HepG2 (cell line): ENCODE measurements at regions not wholly inside any gene's neighbourhood (a gene's known extent, or its start where the extent isn't known, plus 50 kb on each side); places are given as distances from the start of the nearest gene placed in this dataset.

Experiments
- ATAC-seq: fragments of 200-7000 bp; cut with Tn5 transposase; 3 replicates; pipeline ENCODE4 v1.9.1; 2020; ENCODE audit warnings: mild to moderate bottlenecking, moderate library complexity
- BruUV-seq: library from RNA; stranded (reverse); fragments of 400-500 nt; replicated peaks from 2 replicates; lab custom pipeline; 2021; lab: Mats Ljungman, UMichigan
- CTCF ChIA-PET: fragments of 300-600 bp; formaldehyde crosslinking; extraction: SDS; loops from one replicate; lab custom pipeline; 2021; ENCODE audit warnings: low total read pairs, inconsistent platforms, low intra/inter-chr PET ratio; lab: Yijun Ruan, JAX
- POLR2A ChIA-PET: fragments of 350-600 bp; sonication (Branson Sonifier 250); formaldehyde crosslinking; loops from one replicate; lab custom pipeline; 2020; ENCODE audit warnings: antibody characterized with exemption, inconsistent platforms; lab: Yijun Ruan, JAX
- DNase-seq: peaks from one replicate; pipeline ENCODE4 v3.0.0-alpha.2; 2015; ENCODE audit warnings: low spot score
- FAIRE-seq: peaks from 3 replicates; lab custom pipeline; 2011; peaks lifted over from hg19 to GRCh38; lab: Jason Lieb, UNC
- H2AFZ ChIP-seq: one replicate; pipeline ENCODE4 v1.6.1; 2011; ENCODE audit warnings: low read length, inconsistent platforms
- H3K27ac ChIP-seq: fragments of 300-600 bp; 3 replicates; pipeline ENCODE4 v1.8.0; 2011; ENCODE audit warnings: mixed run types, mild to moderate bottlenecking, mixed read lengths, low read length, inconsistent platforms; ENCODE audit not compliant: insufficient read depth; ENCODE audit errors: extremely low read length
- H3K27me3 ChIP-seq, 2 experiments: fragments of 200-600 bp in 1 of 2; 2 replicates in 1 of 2; 3 replicates in 1 of 2; pipeline versions ENCODE4 v1.6.0 to v1.8.0; 2011; ENCODE audit warnings: low read length in 2 of 2, mild to moderate bottlenecking in 2 of 2, moderate library complexity in 2 of 2, inconsistent platforms in 1 of 2; ENCODE audit not compliant: insufficient read depth in 2 of 2, control insufficient read depth in 1 of 2
- H3K36me3 ChIP-seq, 2 experiments: fragments of 200-600 bp in 1 of 2; replicated peaks in 1 of 2; 2 replicates in 1 of 2; 3 replicates in 1 of 2; pipeline versions ENCODE4 v1.5.1 to v1.8.0; 2011; ENCODE audit warnings: low read length in 2 of 2, inconsistent platforms in 1 of 2; ENCODE audit not compliant: insufficient read depth in 2 of 2, control insufficient read depth in 1 of 2
- H3K4me1 ChIP-seq: 2 replicates; pipeline ENCODE4 v1.5.1; 2012; ENCODE audit warnings: low read length, inconsistent platforms; ENCODE audit not compliant: insufficient read depth
- H3K4me2 ChIP-seq: 2 replicates; pipeline ENCODE4 v1.6.0; 2011; ENCODE audit warnings: low read depth, low read length, inconsistent platforms
- H3K4me3 ChIP-seq, 3 experiments: fragments of 200-600 bp in 1 of 3; sonication (generic), shearing (Covaris generic) in 1 of 3; replicated peaks in 1 of 3; 2 replicates each; pipeline ENCODE4 v1.5.1; 2011 to 2016; ENCODE audit warnings: low read length in 3 of 3, inconsistent platforms in 2 of 3, low read depth in 2 of 3, mild to moderate bottlenecking in 2 of 3, control low read depth in 1 of 3, mixed read lengths in 1 of 3; ENCODE audit not compliant: insufficient read depth in 1 of 3
- H3K79me2 ChIP-seq: one replicate; pipeline ENCODE4 v1.6.1; 2011; ENCODE audit warnings: low read length, inconsistent platforms; ENCODE audit not compliant: insufficient read depth
- H3K9ac ChIP-seq: 2 replicates; pipeline ENCODE4 v1.6.0; 2011; ENCODE audit warnings: mild to moderate bottlenecking, low read depth, low read length, inconsistent platforms; ENCODE audit not compliant: insufficient read depth
- H3K9me3 ChIP-seq: 2 replicates; pipeline ENCODE4 v1.5.1; 2012; ENCODE audit warnings: mild to moderate bottlenecking, low read length
- H4K20me1 ChIP-seq: 2 replicates; pipeline ENCODE4 v1.6.0; 2011; ENCODE audit warnings: inconsistent platforms, mild to moderate bottlenecking, low read length, moderate library complexity; ENCODE audit not compliant: insufficient read depth
- ERF ChIP-seq: IDR thresholded peaks from 2 replicates; pipeline ENCODE4 v1.6.1; 2018; ENCODE audit warnings: missing biosample characterization, missing genetic modification reagents
- JUNB ChIP-seq: sonication (generic); formaldehyde crosslinking; IDR thresholded peaks from 2 replicates; pipeline ENCODE4 v1.8.0; 2022; ENCODE audit warnings: missing genetic modification reagents, mild to moderate bottlenecking, borderline replicate concordance
- NKX3-1 ChIP-seq: sonication (generic); formaldehyde crosslinking; IDR thresholded peaks from 2 replicates; pipeline ENCODE4 v1.5.0; 2020; ENCODE audit warnings: missing genetic modification reagents
- RNF2 ChIP-seq: fragments of 450-650 bp; conservative IDR thresholded peaks from 2 replicates; pipeline ENCODE4 v1.6.1; 2016; ENCODE audit warnings: low read depth
- SIN3B ChIP-seq: fragments of 150-350 bp; IDR thresholded peaks from 2 replicates; pipeline ENCODE4 v1.6.1; 2014; ENCODE audit warnings: low read length
- TBL1XR1 ChIP-seq: fragments of 150-350 bp; IDR thresholded peaks from 2 replicates; pipeline ENCODE4 v1.6.1; 2014; ENCODE audit warnings: borderline replicate concordance, low read length; ENCODE audit not compliant: partially characterized antibody
- ZMYM4 ChIP-seq: sonication (generic); formaldehyde crosslinking; IDR thresholded peaks from 2 replicates; pipeline ENCODE4 v1.8.1; 2023; ENCODE audit warnings: mild to moderate bottlenecking, missing genetic modification reagents
- ZNF143 ChIP-seq: sonication (generic); formaldehyde crosslinking; IDR thresholded peaks from 2 replicates; pipeline ENCODE4 v1.4.0; 2020; ENCODE audit warnings: missing genetic modification reagents
- ZNF275 ChIP-seq: sonication (generic); formaldehyde crosslinking; IDR thresholded peaks from 2 replicates; pipeline ENCODE4 v1.8.0; 2022; ENCODE audit warnings: missing genetic modification reagents, mild to moderate bottlenecking, inconsistent platforms, borderline replicate concordance
- ZNF639 ChIP-seq: conservative IDR thresholded peaks from 2 replicates; pipeline ENCODE4 v1.6.1; 2018; ENCODE audit warnings: missing genetic modification reagents
- ZNF768 ChIP-seq: sonication (generic); formaldehyde crosslinking; IDR thresholded peaks from 2 replicates; pipeline ENCODE4 v1.4.0; 2020; ENCODE audit warnings: missing genetic modification reagents
- WGBS: methylation state at CpG from one replicate; pipeline ENCODE4 v1.1.6; 2017; ENCODE audit warnings: low lambda C conversion rate; 5-methylcytosine and 5-hydroxymethylcytosine counted together
- in situ Hi-C: cut with HindIII; loops from 2 replicates; pipeline ENCODE4 v1.10.0; 2017; ENCODE audit warnings: low pct_unique_long_range_greater_than_20kb; ENCODE audit not compliant: extremely low pct_ligation_motif_present
- intact Hi-C: fragments of 100-400 bp; cut with micrococcal nuclease; formaldehyde crosslinking; loops from one replicate; pipeline ENCODE4 v1.10.0; 2022; ENCODE audit not compliant: unreplicated experiment

- H4K20me1 ChIP-seq: no peaks in the 10 kb centered on the region
- H3K79me2 ChIP-seq: no peaks in the 10 kb centered on the region
- H3K9me3 ChIP-seq: no peaks in the 10 kb centered on the region
- H3K36me3 ChIP-seq: no peaks in the 10 kb centered on the region
- no peak for TF ChIP-seq ZMYM4 (CRISPR knock-in tag)
- TF ChIP-seq ZNF639 (CRISPR knock-in tag): no peak
- no peak for TF ChIP-seq ZNF768 (CRISPR knock-in tag)
- TF ChIP-seq ERF (CRISPR knock-in tag): no peak
- TF ChIP-seq SIN3B: no peak
- TF ChIP-seq JUNB (CRISPR knock-in tag): no peak
- no peak for TF ChIP-seq RNF2
- no peak for TF ChIP-seq ZNF275 (CRISPR knock-in tag)
- TF ChIP-seq ZNF143 (CRISPR knock-in tag): no peak
- TF ChIP-seq TBL1XR1: no peak
- TF ChIP-seq NKX3-1 (CRISPR knock-in tag): no peak
- no peak overlapping the region for H3K9ac ChIP-seq
- H3K4me2 ChIP-seq: no peak overlapping the region
- H2AFZ ChIP-seq: no peak overlapping the region
- in situ Hi-C loops (no loop called here), intact Hi-C loops (no loop called here)
- ChIA-PET POLR2A (no interaction called here), CTCF (no interaction called here)
- H3K27me3 ChIP-seq: no peaks in the 10 kb centered on the region; a peak in 1 of 5 replicates
- WGBS: 17% methylated on average over 5 of the region's 5 CpGs
- no peak for FAIRE-seq
- no peak overlapping the region for H3K27ac ChIP-seq
- no peaks in the 10 kb centered on the region for H3K4me1 ChIP-seq
- no peak for DNase-seq
- H3K4me3 ChIP-seq: no peak overlapping the region
- no TSS peak for BruUV-seq
- no peak for ATAC-seq
Observed at GRCh38 chr9:16347886-16348285, 522.6 kb downstream of the BNC2 start.
